Breast epithelium (tissue), 3 donors: ENCODE measurements at regions not wholly inside any gene's neighbourhood (a gene's known extent, or its start where the extent isn't known, plus 50 kb on each side); places are given as distances from the start of the nearest gene placed in this dataset.
"Not testable (repeated sequence)": the region's sequence is repeated elsewhere in the genome, so short reads cannot be mapped to it uniquely, and the experiment has no call there.

Experiments used
- CTCF ChIP-seq, 3 donors: fragments of 450-650 bp; IDR thresholded peaks; one replicate each; pipeline ENCODE4 v1.5.1; 2016 to 2017; ENCODE audit warnings: antibody characterized with exemption in 3 of 3, mild to moderate bottlenecking in 3 of 3, moderate library complexity in 3 of 3
- POLR2A ChIP-seq: fragments of 450-650 bp; IDR thresholded peaks from one replicate; pipeline ENCODE4 v1.6.1; 2016; ENCODE audit warnings: antibody characterized with exemption, mild to moderate bottlenecking, moderate library complexity

- not testable (repeated sequence) for TF ChIP-seq CTCF (IDR thresholded peaks at IDR 0.05); POLR2A
Measured at GRCh38 chr15:23199811-23200465, 63.3 kb upstream of the GOLGA6L1 start.
